COLO668 (cell line): ENCODE measurements at regions not wholly inside any gene's neighbourhood (a gene's known extent, or its start where the extent isn't known, plus 50 kb on each side); places are given as distances from the start of the nearest gene placed in this dataset.

ENCODE experiments used
- DNase-seq: peaks from one replicate; lab custom pipeline; 2025; ENCODE audit not compliant: unreplicated experiment; lab: John Stamatoyannopoulos, UW

DNA sequence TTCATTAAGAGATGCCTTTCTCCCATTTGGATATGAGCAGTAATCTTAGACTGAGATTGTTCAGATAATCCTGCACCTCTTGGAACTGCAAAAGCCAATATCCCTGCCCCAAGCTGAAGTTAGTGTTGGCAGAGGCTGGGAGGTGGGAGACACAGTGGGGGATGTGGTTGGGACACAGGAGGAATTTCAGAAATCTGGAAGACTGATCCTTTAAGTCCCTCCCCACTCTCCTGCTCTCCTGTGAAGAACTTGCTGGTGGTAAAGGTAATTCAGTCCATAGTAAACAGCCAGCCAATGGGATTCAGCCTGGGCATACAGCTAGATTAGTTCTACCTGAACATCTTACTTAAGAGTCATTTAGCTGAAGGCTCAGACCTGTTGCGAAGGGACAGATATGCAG is 50.0 kb upstream of the TMEM178A start:
- no peak for DNase-seq
